Upper lobe of left lung (tissue), 6 donors: ENCODE measurements at regions not wholly inside any gene's neighbourhood (a gene's known extent, or its start where the extent isn't known, plus 50 kb on each side); places are given as distances from the start of the nearest gene placed in this dataset.

Experiments
- ATAC-seq, 2 donors: fragments of 200-7000 bp; cut with Tn5 transposase; one replicate each; pipeline ENCODE4 v1.9.1; 2022; ENCODE audit warnings: mild to moderate bottlenecking in 2 of 2, moderate library complexity in 2 of 2; ENCODE audit not compliant: low FRiP score in 2 of 2
- DNase-seq, 2 donors: peaks; one replicate each; pipeline ENCODE4 v3.0.0-alpha.2; 2019 to 2020
- H3K27ac ChIP-seq, 4 donors: fragments of 200-600 bp; sonication (generic); one replicate each; pipeline ENCODE4 v1.5.1; 2016 to 2019
- H3K27me3 ChIP-seq, 4 donors: fragments of 200-600 bp; sonication (generic); one replicate each; pipeline ENCODE4 v1.5.1; 2017 to 2019
- H3K36me3 ChIP-seq, 4 donors: fragments of 200-600 bp; sonication (generic); one replicate each; pipeline ENCODE4 v1.5.1; 2016 to 2019
- H3K4me1 ChIP-seq, 4 donors: fragments of 200-600 bp; sonication (generic); one replicate each; pipeline ENCODE4 v1.5.1; 2018 to 2019
- H3K4me3 ChIP-seq, 4 donors: fragments of 200-600 bp; sonication (generic); one replicate each; pipeline ENCODE4 v1.5.1; 2017 to 2019; ENCODE audit warnings: mild to moderate bottlenecking in 2 of 4, moderate library complexity in 1 of 4
- H3K9me3 ChIP-seq, 4 donors: fragments of 200-600 bp; sonication (generic); one replicate each; pipeline ENCODE4 v1.5.1; 2018 to 2019
- EP300 ChIP-seq, 4 donors: sonication (generic); formaldehyde crosslinking; IDR thresholded peaks; one replicate each; pipeline ENCODE4 v1.5.1; 2017; ENCODE audit warnings: antibody characterized with exemption in 4 of 4, control low read depth in 2 of 4
- POLR2A ChIP-seq, 4 donors: fragments of 450-650 bp; IDR thresholded peaks; one replicate each; pipeline ENCODE4 v1.5.1; 2016 to 2017; ENCODE audit warnings: antibody characterized with exemption in 4 of 4, mild to moderate bottlenecking in 2 of 4
- POLR2AphosphoS5 ChIP-seq, 2 donors: sonication (generic); formaldehyde crosslinking; IDR thresholded peaks; one replicate each; pipeline ENCODE4 v1.5.1; 2017; ENCODE audit warnings: antibody characterized with exemption in 2 of 2
- WGBS, 2 donors: methylation state at CpG; one replicate each; pipeline ENCODE4 v1.1.5; 2017 to 2018; 5-methylcytosine and 5-hydroxymethylcytosine counted together
- TF ChIP-seq, protein P1 (sequence below), 6 experiments: fragments of 450-650 bp in 4 of 6; fragments of 200-600 bp in 2 of 6; sonication (generic) in 2 of 6; IDR thresholded peaks; one replicate each; pipeline ENCODE4 v1.5.1; 2016 to 2019; ENCODE audit warnings: antibody characterized with exemption in 6 of 6
- donor health status: DM: no; HTN: no; CAD: no; lungs with moderate emphysema.
- donor health status: DM: no; HTN: yes; CAD: no; lungs with severe emphysema.

DNA sequence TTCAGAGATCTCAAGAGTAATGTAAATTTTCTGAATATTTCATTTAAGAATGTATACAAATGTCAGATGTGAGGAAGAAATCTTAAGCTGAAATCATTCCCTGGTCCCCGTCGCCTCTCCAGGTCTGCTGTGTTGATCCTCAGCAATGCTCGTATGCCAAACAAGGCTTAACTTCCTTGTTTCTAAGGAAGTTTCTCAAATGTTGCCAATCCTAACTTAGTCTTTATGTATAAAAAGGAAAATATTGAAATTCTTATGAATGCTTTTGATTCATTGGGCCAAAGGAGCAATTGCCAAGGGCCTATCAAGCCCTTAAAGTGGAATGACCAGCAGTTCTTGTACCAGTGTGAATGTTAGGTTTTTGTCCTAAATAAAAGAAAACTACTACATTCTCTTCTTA lies 507.7 kb upstream of the SEMA6D start:
- Histone ChIP-seq H3K27ac (no peak overlapping the region), H3K4me1 (no peaks in the 10 kb centered on the region), H3K9me3 (no peaks in the 10 kb centered on the region), H3K27me3 (no peaks in the 10 kb centered on the region), H3K36me3 (no peaks in the 10 kb centered on the region), H3K4me3 (no peak overlapping the region)
- TF ChIP-seq POLR2A (IDR thresholded peaks at IDR 0.05): no peak
- no peak for TF ChIP-seq EP300 (IDR thresholded peaks at IDR 0.05)
- TF ChIP-seq, protein P1, sequence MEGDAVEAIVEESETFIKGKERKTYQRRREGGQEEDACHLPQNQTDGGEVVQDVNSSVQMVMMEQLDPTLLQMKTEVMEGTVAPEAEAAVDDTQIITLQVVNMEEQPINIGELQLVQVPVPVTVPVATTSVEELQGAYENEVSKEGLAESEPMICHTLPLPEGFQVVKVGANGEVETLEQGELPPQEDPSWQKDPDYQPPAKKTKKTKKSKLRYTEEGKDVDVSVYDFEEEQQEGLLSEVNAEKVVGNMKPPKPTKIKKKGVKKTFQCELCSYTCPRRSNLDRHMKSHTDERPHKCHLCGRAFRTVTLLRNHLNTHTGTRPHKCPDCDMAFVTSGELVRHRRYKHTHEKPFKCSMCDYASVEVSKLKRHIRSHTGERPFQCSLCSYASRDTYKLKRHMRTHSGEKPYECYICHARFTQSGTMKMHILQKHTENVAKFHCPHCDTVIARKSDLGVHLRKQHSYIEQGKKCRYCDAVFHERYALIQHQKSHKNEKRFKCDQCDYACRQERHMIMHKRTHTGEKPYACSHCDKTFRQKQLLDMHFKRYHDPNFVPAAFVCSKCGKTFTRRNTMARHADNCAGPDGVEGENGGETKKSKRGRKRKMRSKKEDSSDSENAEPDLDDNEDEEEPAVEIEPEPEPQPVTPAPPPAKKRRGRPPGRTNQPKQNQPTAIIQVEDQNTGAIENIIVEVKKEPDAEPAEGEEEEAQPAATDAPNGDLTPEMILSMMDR (IDR thresholded peaks at IDR 0.05): no peak
- TF ChIP-seq POLR2AphosphoS5 (IDR thresholded peaks at IDR 0.05): no peak
- no peak for ATAC-seq
- 80 to 85% methylated on average over 3 of the region's 3 CpGs for WGBS, 2 donors
- DNase-seq: no peak

DNA sequence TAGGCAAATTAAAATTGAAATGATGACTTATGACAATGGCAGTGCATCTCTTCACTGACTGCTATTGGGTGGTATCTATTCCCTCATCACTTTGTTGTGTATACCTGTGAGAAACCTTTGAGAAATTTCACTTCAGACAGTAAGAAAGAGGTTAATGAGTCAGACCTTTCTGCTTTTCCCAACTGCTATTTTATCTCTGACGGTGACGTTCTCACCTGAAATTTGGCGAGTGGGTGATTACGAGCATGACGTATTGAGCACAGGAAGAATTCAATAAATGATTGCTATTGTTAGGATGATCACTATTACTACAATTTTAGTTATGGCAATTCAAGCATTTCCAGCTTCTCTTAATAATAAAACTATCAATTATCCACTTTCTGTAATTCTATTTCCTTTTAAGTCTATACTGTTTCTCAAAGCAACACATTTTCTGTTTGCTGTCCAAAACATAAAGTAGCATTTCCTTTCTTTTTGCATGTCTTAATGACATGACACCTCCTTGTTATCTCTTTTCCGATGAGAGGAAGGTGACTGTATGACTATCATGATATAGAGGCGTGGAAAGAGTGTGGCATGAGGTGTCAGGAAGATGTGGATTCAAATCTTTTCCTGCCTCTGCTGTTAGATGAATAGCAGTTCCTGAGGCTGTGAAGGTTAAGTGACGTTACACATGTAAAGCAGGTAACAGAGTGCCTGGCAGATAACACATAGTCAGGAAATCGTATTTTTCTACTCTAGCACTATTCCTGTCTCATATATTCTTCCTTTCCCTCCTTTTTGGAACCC lies 504.9 kb upstream of the SEMA6D start:
- no peaks in the 10 kb centered on the region for H3K36me3 ChIP-seq
- no peak for DNase-seq
- no peak for TF ChIP-seq EP300 (IDR thresholded peaks at IDR 0.05)
- no peak for TF ChIP-seq POLR2A (IDR thresholded peaks at IDR 0.05)
- no peak for TF ChIP-seq POLR2AphosphoS5 (IDR thresholded peaks at IDR 0.05)
- TF ChIP-seq, protein P1 (IDR thresholded peaks at IDR 0.05): no peak
- H3K4me3 ChIP-seq: no peak overlapping the region
- no peaks in the 10 kb centered on the region for H3K4me1 ChIP-seq
- 60 to 61% methylated on average over 9 of the region's 9 CpGs for WGBS, 2 donors
- no peaks in the 10 kb centered on the region for H3K27me3 ChIP-seq
- no peaks in the 10 kb centered on the region for H3K9me3 ChIP-seq
- no peak overlapping the region for H3K27ac ChIP-seq
- no peak for ATAC-seq

DNA sequence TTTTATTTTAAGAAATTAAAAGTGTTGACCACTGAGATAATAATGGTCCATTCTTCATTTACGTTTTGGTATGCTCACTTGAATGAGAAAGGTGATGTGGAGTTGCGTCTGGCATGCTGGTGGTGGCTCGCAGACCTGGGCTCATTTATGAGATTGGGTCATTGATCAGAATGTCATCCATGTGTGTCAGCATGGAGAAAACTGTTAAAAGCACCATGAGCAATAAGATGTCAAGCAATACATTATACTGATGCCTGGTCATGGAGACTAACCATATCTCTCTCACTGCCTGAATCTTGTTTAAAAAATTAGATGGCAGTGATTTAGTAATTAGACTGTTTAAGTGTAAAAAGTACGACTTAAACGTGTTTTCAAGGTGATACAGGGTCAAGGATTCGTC lies 503.4 kb upstream of the SEMA6D start:
- no peak overlapping the region for H3K27ac ChIP-seq
- H3K4me1 ChIP-seq: no peaks in the 10 kb centered on the region
- H3K4me3 ChIP-seq: no peak overlapping the region
- ATAC-seq (no peak), DNase-seq (no peak)
- no peaks in the 10 kb centered on the region for H3K36me3 ChIP-seq
- no peaks in the 10 kb centered on the region for H3K9me3 ChIP-seq
- no peaks in the 10 kb centered on the region for H3K27me3 ChIP-seq
- 64 to 72% methylated on average over 6 of the region's 6 CpGs for WGBS, 2 donors
- TF ChIP-seq, protein P1 (IDR thresholded peaks at IDR 0.05): no peak
- TF ChIP-seq POLR2A (IDR thresholded peaks at IDR 0.05): no peak
- TF ChIP-seq POLR2AphosphoS5 (IDR thresholded peaks at IDR 0.05): no peak

DNA sequence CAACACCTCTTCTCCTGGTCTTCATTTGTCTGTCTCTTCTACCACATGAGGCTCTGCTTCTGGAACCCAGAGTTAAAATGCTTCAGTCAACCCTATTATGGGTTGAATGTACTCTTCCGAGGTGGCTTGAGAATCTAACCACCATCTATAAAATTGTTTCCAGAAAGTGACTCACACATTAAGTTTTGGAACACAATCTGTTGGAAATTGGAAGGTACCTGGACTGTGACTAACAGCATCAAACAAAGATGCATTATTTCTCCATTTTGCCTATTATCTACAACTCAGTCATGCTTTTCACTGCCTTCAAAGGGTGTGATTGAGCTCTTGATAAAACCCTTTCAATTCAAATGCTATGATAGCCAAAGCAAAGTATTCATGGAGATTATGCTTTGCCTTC lies 499.0 kb upstream of the SEMA6D start:
- no peak for ATAC-seq
- Histone ChIP-seq H3K4me3 (no peak overlapping the region), H3K27me3 (no peaks in the 10 kb centered on the region), H3K4me1 (no peaks in the 10 kb centered on the region), H3K36me3 (no peaks in the 10 kb centered on the region), H3K9me3 (no peaks in the 10 kb centered on the region), H3K27ac (no peak overlapping the region)
- no peak for DNase-seq
- WGBS, 2 donors: 85 to 88% methylated on average over 1 of the region's 1 CpG
- TF ChIP-seq, protein P1 (IDR thresholded peaks at IDR 0.05): no peak
- TF ChIP-seq POLR2A (IDR thresholded peaks at IDR 0.05) (no peak), EP300 (IDR thresholded peaks at IDR 0.05) (no peak), POLR2AphosphoS5 (IDR thresholded peaks at IDR 0.05) (no peak)

DNA sequence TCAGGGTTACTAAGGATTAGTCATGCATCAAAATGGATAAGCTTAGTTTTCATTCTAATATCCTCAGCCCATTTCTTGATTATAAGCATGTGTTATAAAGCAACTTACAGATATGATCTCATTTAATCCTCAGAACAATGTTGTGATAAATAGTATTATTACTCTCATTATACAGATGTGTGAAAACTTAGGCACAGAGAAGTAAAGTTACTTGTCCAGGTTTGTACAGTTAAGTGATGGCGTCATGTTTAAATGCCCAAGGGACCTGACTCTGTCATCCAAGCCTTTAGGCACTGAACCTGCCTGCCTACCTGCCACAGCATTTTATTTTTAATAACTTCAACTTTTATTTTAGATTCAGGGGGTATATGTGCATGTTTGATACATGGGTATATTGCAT lies 472.9 kb upstream of the SEMA6D start:
- DNase-seq (no peak), ATAC-seq (no peak)
- H3K36me3 ChIP-seq: no peaks in the 10 kb centered on the region
- H3K9me3 ChIP-seq: no peaks in the 10 kb centered on the region
- no peak overlapping the region for H3K4me3 ChIP-seq
- 88 to 91% methylated on average over 1 of the region's 1 CpG for WGBS, 2 donors
- no peak overlapping the region for H3K27ac ChIP-seq
- TF ChIP-seq EP300 (IDR thresholded peaks at IDR 0.05) (no peak), POLR2A (IDR thresholded peaks at IDR 0.05) (no peak), POLR2AphosphoS5 (IDR thresholded peaks at IDR 0.05) (no peak)
- TF ChIP-seq, protein P1 (IDR thresholded peaks at IDR 0.05): no peak
- no peaks in the 10 kb centered on the region for H3K4me1 ChIP-seq
- H3K27me3 ChIP-seq: no peaks in the 10 kb centered on the region
